Ureter (tissue), 1 donor: ENCODE measurements at regions not wholly inside any gene's neighbourhood (a gene's known extent, or its start where the extent isn't known, plus 50 kb on each side); places are given as distances from the start of the nearest gene placed in this dataset.
"Not testable (repeated sequence)": the region's sequence is repeated elsewhere in the genome, so short reads cannot be mapped to it uniquely, and the experiment has no call there.

Experiments used
- DNase-seq: peaks from one replicate; pipeline ENCODE4 v3.0.0-alpha.2; 2020; ENCODE audit warnings: low spot score
- donor health status: DM: yes; HTN: yes; CAD: no.

DNA sequence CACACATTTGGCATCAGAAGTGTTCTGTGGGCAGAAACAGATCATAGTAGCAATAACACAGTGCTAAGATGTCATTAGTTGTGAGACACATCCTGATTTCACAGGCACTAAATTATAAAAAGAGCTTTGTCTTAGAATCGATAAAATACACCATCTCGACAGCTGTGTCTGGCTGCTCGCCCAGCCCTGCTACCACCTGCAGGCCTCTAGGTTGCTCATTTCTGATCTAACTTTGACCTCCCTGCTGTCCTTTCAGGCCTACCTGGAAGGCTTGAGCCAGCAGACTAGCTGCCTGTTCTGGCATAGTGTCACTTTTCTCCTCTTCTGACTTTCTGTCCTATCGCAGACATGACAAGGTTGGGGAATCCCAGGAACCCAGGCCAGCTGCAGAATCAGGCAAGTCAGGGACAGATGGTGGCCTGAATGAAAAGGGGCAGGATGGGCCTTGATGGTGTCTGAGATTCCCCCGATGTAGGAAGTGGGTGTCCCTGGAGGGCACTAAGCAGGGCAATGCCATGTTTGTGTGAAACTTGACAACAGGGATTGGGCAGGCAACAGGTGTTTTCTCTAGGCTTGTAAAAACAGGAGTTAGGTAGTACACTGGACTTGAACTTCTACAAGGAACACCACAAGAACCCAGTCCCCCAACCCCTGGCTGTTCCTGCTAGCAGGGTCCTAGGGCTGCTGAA is 66.6 kb upstream of the RHOU start:
- DNase-seq = no peak

GRCh38 chr1:228669242-228669585 is 66.1 kb upstream of the RHOU start:
- no peak for DNase-seq

DNA sequence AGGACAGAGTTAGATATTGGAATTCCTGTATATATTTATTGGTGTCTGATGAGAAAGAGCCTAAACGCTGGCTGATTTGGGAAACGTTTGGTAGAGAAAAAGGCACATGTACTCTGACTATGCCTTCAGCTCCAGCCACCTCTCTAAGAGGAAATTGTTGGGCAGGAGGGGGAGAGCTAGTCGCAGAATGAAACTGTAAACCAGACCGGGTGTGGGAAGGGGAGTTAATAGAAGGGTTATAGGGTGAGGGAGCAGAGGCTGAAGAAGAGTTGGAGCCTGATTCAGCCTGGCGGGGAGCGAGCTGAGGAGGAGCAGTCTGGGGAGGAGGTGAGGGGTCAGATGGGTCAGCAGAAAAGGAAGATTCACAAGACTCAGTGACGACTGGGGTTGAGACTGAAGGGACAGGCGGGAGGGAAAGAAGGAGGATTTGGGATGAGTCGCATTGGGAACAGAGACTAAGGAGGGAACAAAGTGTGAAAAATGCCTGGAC is 54.2 kb upstream of the RHOU start:
- not testable (repeated sequence) for DNase-seq

GRCh38 chr1:228683428-228683827 is 51.9 kb upstream of the RHOU start:
- no peak for DNase-seq

DNA sequence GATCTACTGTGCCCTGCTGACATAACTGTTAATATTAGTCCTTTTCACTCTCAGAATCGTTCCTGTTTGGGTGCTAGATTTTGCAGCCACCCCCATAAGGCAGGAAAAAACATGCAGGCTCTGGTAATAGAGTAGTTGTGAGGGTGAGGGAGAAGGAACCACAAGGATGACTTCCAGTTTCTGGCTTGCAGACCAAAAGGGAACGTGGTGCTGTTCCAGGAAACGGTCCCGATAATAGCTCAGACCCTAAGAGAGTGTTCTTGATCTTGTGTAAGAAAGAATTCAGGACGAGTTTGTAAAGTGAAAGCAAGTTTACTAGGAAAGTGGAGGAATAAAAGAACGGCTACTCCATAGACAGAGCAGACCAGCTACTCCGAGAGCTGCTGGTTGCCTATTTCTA is 50.7 kb upstream of the RHOU start:
- DNase-seq = no peak

DNA sequence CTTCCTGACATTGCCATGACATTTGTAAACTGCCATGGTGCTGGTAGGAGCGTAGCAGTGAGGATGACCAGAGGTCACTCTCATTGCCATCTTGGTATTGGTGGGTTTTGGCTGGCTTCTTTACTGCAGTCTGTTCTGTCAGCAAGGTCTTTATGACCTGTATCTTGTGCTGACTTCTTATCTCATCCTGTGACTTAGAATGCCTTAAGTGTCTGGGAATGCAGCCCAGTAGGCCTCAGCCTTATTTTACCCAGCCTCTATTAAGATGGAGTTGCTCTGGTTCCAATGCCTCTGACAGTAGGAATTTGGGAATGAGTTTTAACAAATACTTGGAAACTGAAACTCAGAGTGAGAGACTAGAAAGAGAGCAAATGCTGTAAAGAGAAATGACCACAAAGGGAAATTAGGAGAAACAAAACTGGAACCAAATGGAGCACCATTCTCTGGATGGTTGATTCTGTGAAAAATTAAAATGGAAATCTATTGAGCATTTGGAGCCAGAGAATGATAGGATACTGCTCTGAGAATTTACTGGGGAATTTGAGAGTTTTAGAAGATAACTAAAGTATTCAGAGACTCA is 50.1 kb upstream of the RHOU start:
- DNase-seq = no peak
